ENCODE measurements at regions not wholly inside any gene's neighbourhood (a gene's known extent, or its start where the extent isn't known, plus 50 kb on each side); places are given as distances from the start of the nearest gene placed in this dataset.

GRCh38 chr4:132269303-132269990, 879.6 kb upstream of the PCDH10 start:
- H3K27ac Mint-ChIP-seq: no peak overlapping the region
- H3K9me3 Mint-ChIP-seq: no peaks in the 10 kb centered on the region

GRCh38 chr4:132275583-132276121, 873.4 kb upstream of the PCDH10 start:
- no peak for TF ChIP-seq CTCF (IDR thresholded peaks at IDR 0.05; ENCODE audit: unreplicated experiment)
- H3K27me3 Mint-ChIP-seq (ENCODE audit: low read depth): no peaks in the 10 kb centered on the region
- H3K4me1 Mint-ChIP-seq: no peaks in the 10 kb centered on the region
- H3K36me3 Mint-ChIP-seq: no peaks in the 10 kb centered on the region
- H3K9me3 Mint-ChIP-seq: peaks cover 10% of the 10 kb centered on the region
- no peak overlapping the region for H3K27ac Mint-ChIP-seq
- no peak for DNase-seq (ENCODE audit: low spot score in 2 of 2, unreplicated experiment in 2 of 2)
- H3K4me3 Mint-ChIP-seq: no peak overlapping the region

More at GRCh38 chr4:132269303-132269990, 879.6 kb upstream of the PCDH10 start:
- no peak overlapping the region for H3K4me3 Mint-ChIP-seq
- no peak for DNase-seq (ENCODE audit: low spot score in 2 of 2, unreplicated experiment in 2 of 2)
- TF ChIP-seq CTCF (IDR thresholded peaks at IDR 0.05; ENCODE audit: unreplicated experiment): no peak
- no peaks in the 10 kb centered on the region for H3K36me3 Mint-ChIP-seq
- no peaks in the 10 kb centered on the region for H3K27me3 Mint-ChIP-seq (ENCODE audit: low read depth)
- H3K4me1 Mint-ChIP-seq: no peaks in the 10 kb centered on the region

- Mint-ChIP-seq H3K9me3 (peaks cover 10% of the 10 kb centered on the region), H3K4me3 (no peak overlapping the region), H3K36me3 (no peaks in the 10 kb centered on the region), H3K27ac (no peak overlapping the region), H3K27me3 (ENCODE audit: low read depth) (no peaks in the 10 kb centered on the region), H3K4me1 (no peaks in the 10 kb centered on the region)
- TF ChIP-seq CTCF (IDR thresholded peaks at IDR 0.05; ENCODE audit: unreplicated experiment): no peak
- no peak for DNase-seq (ENCODE audit: low spot score in 2 of 2, unreplicated experiment in 2 of 2)
Observed at GRCh38 chr4:132276185-132276584, 872.9 kb upstream of the PCDH10 start.

GRCh38 chr4:132276989-132277388, 872.1 kb upstream of the PCDH10 start:
- Mint-ChIP-seq H3K27me3 (ENCODE audit: low read depth) (no peaks in the 10 kb centered on the region), H3K4me3 (no peak overlapping the region), H3K4me1 (no peaks in the 10 kb centered on the region), H3K36me3 (no peaks in the 10 kb centered on the region), H3K27ac (no peak overlapping the region), H3K9me3 (peaks cover 10% of the 10 kb centered on the region)
- DNase-seq (ENCODE audit: low spot score in 2 of 2, unreplicated experiment in 2 of 2): no peak
- no peak for TF ChIP-seq CTCF (IDR thresholded peaks at IDR 0.05; ENCODE audit: unreplicated experiment)

GRCh38 chr4:132281733-132282132, 867.4 kb upstream of the PCDH10 start:
- H3K27me3 Mint-ChIP-seq (ENCODE audit: low read depth): no peaks in the 10 kb centered on the region
- no peak overlapping the region for H3K27ac Mint-ChIP-seq
- H3K4me1 Mint-ChIP-seq: peaks cover 4% of the 10 kb centered on the region
- peaks cover 26% of the 10 kb centered on the region for H3K9me3 Mint-ChIP-seq
- no peak overlapping the region for H3K4me3 Mint-ChIP-seq
- H3K36me3 Mint-ChIP-seq: peaks cover 8% of the 10 kb centered on the region
- TF ChIP-seq CTCF (IDR thresholded peaks at IDR 0.05; ENCODE audit: unreplicated experiment): no peak
- no peak for DNase-seq (ENCODE audit: low spot score in 2 of 2, unreplicated experiment in 2 of 2)
